Neuronal stem cell (in vitro differentiated cells): ENCODE measurements at regions not wholly inside any gene's neighbourhood (a gene's known extent, or its start where the extent isn't known, plus 50 kb on each side); places are given as distances from the start of the nearest gene placed in this dataset.

Experiments
- DNase-seq: peaks from one replicate; pipeline ENCODE4 v3.0.0-alpha.2; 2013; ENCODE audit warnings: low spot score
- H2AFZ ChIP-seq: one replicate; pipeline ENCODE4 v1.6.1; 2013; ENCODE audit warnings: mild to moderate bottlenecking, low read length, inconsistent platforms
- H2AK5ac ChIP-seq: 2 replicates; pipeline ENCODE4 v1.6.1; 2013; ENCODE audit warnings: low read depth, mild to moderate bottlenecking, inconsistent platforms, low read length, moderate library complexity, mixed read lengths
- H2BK120ac ChIP-seq: 2 replicates; pipeline ENCODE4 v1.6.1; 2013; ENCODE audit warnings: low read depth, mild to moderate bottlenecking, inconsistent platforms, low read length, moderate library complexity, mixed read lengths
- H2BK12ac ChIP-seq: one replicate; pipeline ENCODE4 v1.6.1; 2013; ENCODE audit warnings: low read length, inconsistent platforms
- H2BK15ac ChIP-seq: 2 replicates; pipeline ENCODE4 v1.6.1; 2013; ENCODE audit warnings: mild to moderate bottlenecking, low read length, inconsistent platforms, mixed read lengths
- H2BK5ac ChIP-seq: one replicate; pipeline ENCODE4 v1.6.1; 2013; ENCODE audit warnings: inconsistent platforms, mild to moderate bottlenecking, low read length, moderate library complexity
- H3K14ac ChIP-seq: one replicate; pipeline ENCODE4 v1.6.1; 2013; ENCODE audit warnings: low read length, inconsistent platforms
- H3K18ac ChIP-seq: 2 replicates; pipeline ENCODE4 v1.6.1; 2013; ENCODE audit warnings: low read length, inconsistent platforms
- H3K23ac ChIP-seq: 2 replicates; pipeline ENCODE4 v1.6.1; 2013; ENCODE audit warnings: low read depth, mild to moderate bottlenecking, mixed read lengths, low read length, inconsistent platforms; ENCODE audit not compliant: poor library complexity
- H3K27ac ChIP-seq: replicated peaks from 3 replicates; pipeline ENCODE4 v1.5.1; 2013; ENCODE audit warnings: low read length, inconsistent platforms
- H3K27me3 ChIP-seq, 3 experiments: 2 replicates each; pipeline ENCODE4 v1.6.1; 2013; ENCODE audit warnings: low read length in 3 of 3, mild to moderate bottlenecking in 2 of 3, inconsistent platforms in 1 of 3, low read depth in 1 of 3, mixed read lengths in 1 of 3, moderate library complexity in 1 of 3; ENCODE audit not compliant: control insufficient read depth in 3 of 3, insufficient read depth in 3 of 3
- H3K36me3 ChIP-seq, 2 donors: replicated peaks in 1 of 2; 2 replicates each; pipeline ENCODE4 v1.6.1; 2013; ENCODE audit warnings: low read length in 2 of 2; ENCODE audit not compliant: control insufficient read depth in 2 of 2, insufficient read depth in 2 of 2
- H3K4ac ChIP-seq: 2 replicates; pipeline ENCODE4 v1.6.1; 2013; ENCODE audit warnings: inconsistent platforms, mild to moderate bottlenecking, low read length, moderate library complexity
- H3K4me1 ChIP-seq, 2 donors: 1 replicate in 1 of 2; 2 replicates in 1 of 2; pipeline ENCODE4 v1.6.1; 2013; ENCODE audit warnings: low read length in 2 of 2, low read depth in 1 of 2; ENCODE audit not compliant: control insufficient read depth in 2 of 2, insufficient read depth in 1 of 2
- H3K4me2 ChIP-seq: one replicate; pipeline ENCODE4 v1.6.1; 2013; ENCODE audit warnings: mild to moderate bottlenecking, low read length, inconsistent platforms; ENCODE audit not compliant: insufficient read depth, poor library complexity, severe bottlenecking
- H3K4me3 ChIP-seq, 2 donors: 2 replicates each; pipeline ENCODE4 v1.5.1; 2013; ENCODE audit warnings: low read length in 2 of 2, mild to moderate bottlenecking in 2 of 2, inconsistent platforms in 1 of 2, moderate library complexity in 1 of 2
- H3K79me1 ChIP-seq: one replicate; pipeline ENCODE4 v1.6.1; 2013; ENCODE audit warnings: low read depth, mild to moderate bottlenecking, inconsistent platforms, low read length, moderate library complexity
- H3K9ac ChIP-seq: one replicate; pipeline ENCODE4 v1.6.1; 2013; ENCODE audit warnings: mild to moderate bottlenecking, low read depth, low read length, inconsistent platforms; ENCODE audit not compliant: poor library complexity
- H3K9me3 ChIP-seq, 2 donors: replicated peaks in 1 of 2; 2 replicates each; pipeline versions ENCODE3 to v1.6.1; 2013; ENCODE audit warnings: low read length in 2 of 2, mild to moderate bottlenecking in 2 of 2, inconsistent platforms in 1 of 2, low read depth in 1 of 2, mixed read lengths in 1 of 2, moderate library complexity in 1 of 2; ENCODE audit not compliant: control insufficient read depth in 2 of 2, insufficient read depth in 1 of 2
- H4K8ac ChIP-seq: one replicate; pipeline ENCODE4 v1.6.1; 2013; ENCODE audit warnings: low read depth, mild to moderate bottlenecking, inconsistent platforms, low read length, moderate library complexity
- H4K91ac ChIP-seq: one replicate; pipeline ENCODE4 v1.6.1; 2013; ENCODE audit warnings: low read length, low read depth, mild to moderate bottlenecking, inconsistent platforms; ENCODE audit not compliant: poor library complexity
- WGBS, 2 donors: extraction: QIAGEN DNeasy Blood & Tissue Kit; methylation state at CpG; one replicate each; pipeline ENCODE4 v1.1.7; 2013; ENCODE audit warnings: missing lambda C conversion rate in 2 of 2, mixed read lengths in 1 of 2; ENCODE audit not compliant: insufficient read length in 2 of 2, insufficient replicate concordance in 1 of 2; ENCODE audit errors: extremely low coverage in 2 of 2; 5-methylcytosine and 5-hydroxymethylcytosine counted together

DNA sequence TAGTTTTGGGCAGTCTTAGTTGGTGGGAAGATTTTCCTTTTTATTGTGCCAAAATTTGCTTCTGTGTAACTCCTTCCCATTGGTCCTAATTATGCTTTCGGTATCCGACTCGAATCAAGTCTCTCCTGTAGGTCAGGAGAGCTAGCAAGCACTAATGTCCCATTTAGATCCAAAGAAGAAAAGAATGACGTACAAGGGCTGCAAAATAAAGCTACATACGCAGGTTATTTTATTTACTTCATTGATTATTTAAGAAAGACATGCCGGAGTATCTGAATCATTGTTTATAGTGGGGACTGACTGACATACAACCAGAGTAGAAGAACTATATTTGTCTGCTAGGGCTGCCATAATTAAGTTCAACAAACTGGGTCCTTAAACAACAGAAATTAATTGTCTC is 648.5 kb downstream of the CPS1 start:
- H3K23ac ChIP-seq, result no peak overlapping the region
- H3K4ac ChIP-seq, result no peak overlapping the region
- no peak overlapping the region for H3K14ac ChIP-seq
- H2BK5ac ChIP-seq, result no peak overlapping the region
- H3K36me3 ChIP-seq, result no peaks in the 10 kb centered on the region
- H3K9me3 ChIP-seq, result no peaks in the 10 kb centered on the region
- no peak overlapping the region for H3K4me2 ChIP-seq
- no peaks in the 10 kb centered on the region for H3K79me1 ChIP-seq
- no peak for DNase-seq
- no CpG with 5 or more reads among the region's 6 CpGs for WGBS, 2 donors
- no peak overlapping the region for H2BK12ac ChIP-seq
- H2AFZ ChIP-seq, result no peak overlapping the region
- no peak overlapping the region for H2AK5ac ChIP-seq
- H3K27ac ChIP-seq, result no peak overlapping the region
- no peak overlapping the region for H3K9ac ChIP-seq
- H4K91ac ChIP-seq, result no peak overlapping the region
- H4K8ac ChIP-seq, result no peak overlapping the region
- no peak overlapping the region for H2BK120ac ChIP-seq
- H3K18ac ChIP-seq, result no peak overlapping the region
- no peaks in the 10 kb centered on the region for H3K27me3 ChIP-seq
- H3K4me1 ChIP-seq, result no peaks in the 10 kb centered on the region
- H2BK15ac ChIP-seq, result no peak overlapping the region
- no peak overlapping the region for H3K4me3 ChIP-seq

DNA sequence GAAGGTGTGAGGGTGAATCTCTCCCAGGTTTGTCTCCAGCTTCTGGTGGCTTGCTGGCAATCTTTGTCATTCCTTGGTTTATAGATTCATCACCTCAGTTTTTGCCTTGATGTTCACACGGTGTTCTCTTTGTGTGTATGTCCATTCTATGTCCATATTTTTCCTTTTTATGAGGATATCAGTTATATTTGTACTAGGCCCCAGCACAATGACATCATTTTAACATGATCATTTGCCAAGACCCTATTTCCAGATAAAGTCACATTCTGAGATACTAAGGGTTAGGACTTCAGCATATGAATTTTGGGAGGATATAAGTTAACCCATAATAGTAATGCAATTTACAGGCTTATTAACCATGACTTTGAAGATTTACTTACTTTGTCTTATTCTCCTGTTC is 649.0 kb downstream of the CPS1 start:
- Histone ChIP-seq H3K4me1 (no peaks in the 10 kb centered on the region), H2BK15ac (no peak overlapping the region), H3K27ac (no peak overlapping the region), H3K23ac (no peak overlapping the region), H3K4me2 (no peak overlapping the region), H3K36me3 (no peaks in the 10 kb centered on the region), H2AK5ac (no peak overlapping the region), H3K4ac (no peak overlapping the region), H2BK12ac (no peak overlapping the region), H4K91ac (no peak overlapping the region), H3K9me3 (no peaks in the 10 kb centered on the region), H2BK5ac (no peak overlapping the region), H3K27me3 (no peaks in the 10 kb centered on the region), H3K4me3 (no peak overlapping the region), H4K8ac (no peak overlapping the region), H3K79me1 (no peaks in the 10 kb centered on the region), H2BK120ac (no peak overlapping the region), H3K18ac (no peak overlapping the region), H3K14ac (no peak overlapping the region), H3K9ac (no peak overlapping the region), H2AFZ (no peak overlapping the region)
- WGBS, 2 donors, result no CpG with 5 or more reads among the region's 1 CpG
- DNase-seq, result no peak

DNA sequence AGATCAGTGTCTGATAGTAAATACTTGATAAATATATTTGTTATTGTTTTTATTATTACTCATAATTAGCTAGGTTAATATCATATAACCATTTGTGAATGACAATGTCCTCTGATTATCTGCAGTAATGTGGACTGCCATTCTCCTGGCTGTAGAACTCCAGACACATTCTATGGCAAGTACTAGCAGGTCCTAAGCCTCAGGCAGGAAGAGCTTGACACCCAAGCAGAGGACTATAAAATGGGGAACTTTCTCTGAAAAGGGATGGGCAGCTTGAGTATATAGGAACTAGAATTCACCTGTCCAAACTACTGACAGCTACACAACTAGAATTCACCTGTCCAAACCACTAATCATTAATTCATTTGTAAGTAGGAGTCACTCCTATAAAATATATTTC is 649.4 kb downstream of the CPS1 start:
- H3K9me3 ChIP-seq, result no peaks in the 10 kb centered on the region
- no peaks in the 10 kb centered on the region for H3K36me3 ChIP-seq
- H2AFZ ChIP-seq, result no peak overlapping the region
- H2AK5ac ChIP-seq, result no peak overlapping the region
- no peaks in the 10 kb centered on the region for H3K27me3 ChIP-seq
- H3K4me3 ChIP-seq, result no peak overlapping the region
- H2BK5ac ChIP-seq, result no peak overlapping the region
- H3K4me1 ChIP-seq, result no peaks in the 10 kb centered on the region
- H3K14ac ChIP-seq, result no peak overlapping the region
- no peak overlapping the region for H3K9ac ChIP-seq
- no peak overlapping the region for H3K4me2 ChIP-seq
- H4K91ac ChIP-seq, result no peak overlapping the region
- no peak overlapping the region for H3K27ac ChIP-seq
- H3K79me1 ChIP-seq, result no peaks in the 10 kb centered on the region
- H3K23ac ChIP-seq, result no peak overlapping the region
- no peak overlapping the region for H3K18ac ChIP-seq
- H2BK15ac ChIP-seq, result no peak overlapping the region
- no peak overlapping the region for H2BK12ac ChIP-seq
- no peak for DNase-seq
- no peak overlapping the region for H4K8ac ChIP-seq
- no peak overlapping the region for H3K4ac ChIP-seq
- H2BK120ac ChIP-seq, result no peak overlapping the region

DNA sequence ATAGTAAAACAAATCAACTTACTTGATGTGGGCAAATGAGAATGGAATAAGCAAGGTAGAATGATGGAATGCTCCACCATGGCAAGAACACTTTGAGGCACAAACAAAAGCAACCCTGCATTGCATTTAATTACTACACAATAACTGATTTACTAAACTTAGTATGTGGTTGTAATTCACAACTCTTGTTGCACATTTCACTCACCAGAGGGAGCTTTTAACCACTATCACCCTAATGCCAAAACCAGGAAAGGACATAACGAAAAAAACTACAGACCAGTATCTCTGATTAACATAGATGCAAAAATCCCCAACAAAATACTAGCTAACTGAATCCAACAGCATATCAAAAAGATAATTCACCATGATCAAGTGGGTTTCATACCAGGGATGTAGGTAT is 659.8 kb downstream of the CPS1 start:
- no peaks in the 10 kb centered on the region for H3K79me1 ChIP-seq
- WGBS, 2 donors, result no CpG with 5 or more reads among the region's 1 CpG
- no peak overlapping the region for H2BK15ac ChIP-seq
- no peak overlapping the region for H3K18ac ChIP-seq
- no peak overlapping the region for H2BK120ac ChIP-seq
- no peak overlapping the region for H3K4ac ChIP-seq
- H3K4me2 ChIP-seq, result no peak overlapping the region
- H3K36me3 ChIP-seq, result no peaks in the 10 kb centered on the region
- no peak for DNase-seq
- H3K14ac ChIP-seq, result no peak overlapping the region
- H2AFZ ChIP-seq, result no peak overlapping the region
- no peaks in the 10 kb centered on the region for H3K9me3 ChIP-seq
- H3K27ac ChIP-seq, result no peak overlapping the region
- no peak overlapping the region for H3K9ac ChIP-seq
- H3K23ac ChIP-seq, result no peak overlapping the region
- no peak overlapping the region for H4K91ac ChIP-seq
- H3K4me1 ChIP-seq, result no peaks in the 10 kb centered on the region
- H2BK5ac ChIP-seq, result no peak overlapping the region
- H2BK12ac ChIP-seq, result no peak overlapping the region
- H3K27me3 ChIP-seq, result no peaks in the 10 kb centered on the region
- H2AK5ac ChIP-seq, result no peak overlapping the region
- no peak overlapping the region for H3K4me3 ChIP-seq
- H4K8ac ChIP-seq, result no peak overlapping the region
